Activated T-helper 1 cell treated with anti-CD3 and anti-CD28 coated beads, Interleukin-2, amount 50 U/mL, for 16 hours (primary cell): ENCODE measurements at regions not wholly inside any gene's neighbourhood (a gene's known extent, or its start where the extent isn't known, plus 50 kb on each side); places are given as distances from the start of the nearest gene placed in this dataset.
A peak's percentile ranks its signal among the peaks of the same experiment; 100 is the strongest.
"Not testable (repeated sequence)": the region's sequence is repeated elsewhere in the genome, so short reads cannot be mapped to it uniquely, and the experiment has no call there.

Source experiments
- DNase-seq, 2 donors: peaks; one replicate each; pipeline ENCODE4 v3.0.0-alpha.2; 2020; ENCODE audit warnings: low read depth in 1 of 2, low spot score in 1 of 2

GRCh38 chr3:177336873-177337450 lies 139.7 kb upstream of the TBL1XR1 start:
- DNase-seq: no peak

GRCh38 chr3:177337541-177338331 lies 140.5 kb upstream of the TBL1XR1 start:
- DNase-seq: peak in 1 of 2 donors; percentile 52

- DNase-seq: no peak
Observed at GRCh38 chr3:177338697-177339219, 141.5 kb upstream of the TBL1XR1 start.

- not testable (repeated sequence) for DNase-seq
Observed at GRCh38 chr3:177339220-177339703, 142.0 kb upstream of the TBL1XR1 start.

- no peak for DNase-seq
Observed at GRCh38 chr3:177340243-177340830, 143.1 kb upstream of the TBL1XR1 start.

- no peak for DNase-seq
Observed at GRCh38 chr3:177341736-177342419, 144.6 kb upstream of the TBL1XR1 start.

GRCh38 chr3:177343122-177343625 lies 145.9 kb upstream of the TBL1XR1 start:
- DNase-seq: no peak

- DNase-seq: peak in 1 of 2 donors; percentile 30
Observed at GRCh38 chr3:177345049-177345972, 148.0 kb upstream of the TBL1XR1 start.

- DNase-seq: no peak
Observed at GRCh38 chr3:177345973-177346503, 148.8 kb upstream of the TBL1XR1 start.

- no peak for DNase-seq
Observed at GRCh38 chr3:177346878-177347277, 149.6 kb upstream of the TBL1XR1 start.

GRCh38 chr3:177347611-177348010 lies 150.3 kb upstream of the TBL1XR1 start:
- DNase-seq: no peak

GRCh38 chr3:177348974-177349373 lies 151.7 kb upstream of the TBL1XR1 start:
- no peak for DNase-seq

- no peak for DNase-seq
Observed at GRCh38 chr3:177349384-177349783, 152.1 kb upstream of the TBL1XR1 start.

GRCh38 chr3:177350121-177350520 lies 152.8 kb upstream of the TBL1XR1 start:
- DNase-seq: no peak

- DNase-seq: no peak
Observed at GRCh38 chr3:177351206-177351605, 153.9 kb upstream of the TBL1XR1 start.

- no peak for DNase-seq
Observed at GRCh38 chr3:177351757-177352158, 154.5 kb upstream of the TBL1XR1 start.

- DNase-seq: no peak
Observed at GRCh38 chr3:177352424-177352823, 155.1 kb upstream of the TBL1XR1 start.

- no peak for DNase-seq
Observed at GRCh38 chr3:177353140-177353539, 155.9 kb upstream of the TBL1XR1 start.

GRCh38 chr3:177353879-177354278 lies 156.6 kb upstream of the TBL1XR1 start:
- not testable (repeated sequence) for DNase-seq

GRCh38 chr3:177354466-177354865 lies 157.2 kb upstream of the TBL1XR1 start:
- no peak for DNase-seq
